Liver (tissue), 8 donors: ENCODE measurements at regions not wholly inside any gene's neighbourhood (a gene's known extent, or its start where the extent isn't known, plus 50 kb on each side); places are given as distances from the start of the nearest gene placed in this dataset.

ENCODE experiments used
- DNase-seq: peaks from one replicate; pipeline ENCODE4 v3.0.0-alpha.2; 2017; ENCODE audit warnings: low spot score
- H3K27ac ChIP-seq, 2 donors: one replicate each; pipeline ENCODE4 v1.7.0; 2013; ENCODE audit warnings: inconsistent platforms in 2 of 2, low read length in 2 of 2, control low read depth in 1 of 2, low read depth in 1 of 2, mild to moderate bottlenecking in 1 of 2
- H3K27me3 ChIP-seq, 4 donors: one replicate each; pipeline versions ENCODE4 v1.6.1 to v1.7.0; 2013; ENCODE audit warnings: low read length in 3 of 4, inconsistent platforms in 1 of 4, mild to moderate bottlenecking in 1 of 4, moderate library complexity in 1 of 4; ENCODE audit not compliant: control insufficient read depth in 4 of 4, insufficient read depth in 4 of 4
- H3K36me3 ChIP-seq, 4 donors: one replicate each; pipeline versions ENCODE4 v1.6.1 to v1.7.0; 2013; ENCODE audit warnings: low read length in 3 of 4, mild to moderate bottlenecking in 3 of 4, low read depth in 1 of 4, moderate library complexity in 1 of 4; ENCODE audit not compliant: control insufficient read depth in 4 of 4, insufficient read depth in 3 of 4
- H3K4me1 ChIP-seq, 4 donors: one replicate each; pipeline versions ENCODE4 v1.6.1 to v1.7.0; 2013; ENCODE audit warnings: low read length in 3 of 4, mild to moderate bottlenecking in 3 of 4, moderate library complexity in 1 of 4; ENCODE audit not compliant: control insufficient read depth in 4 of 4, insufficient read depth in 4 of 4
- H3K4me3 ChIP-seq, 3 donors: one replicate each; pipeline versions ENCODE4 v1.6.1 to v1.7.0; 2013; ENCODE audit warnings: low read length in 3 of 3, control low read depth in 1 of 3, low read depth in 1 of 3, mild to moderate bottlenecking in 1 of 3
- H3K9ac ChIP-seq, 2 donors: one replicate each; pipeline ENCODE4 v1.7.0; 2013; ENCODE audit warnings: low read length in 2 of 2, mild to moderate bottlenecking in 2 of 2, moderate library complexity in 2 of 2, control low read depth in 1 of 2, low read depth in 1 of 2
- H3K9me3 ChIP-seq, 4 donors: one replicate each; pipeline versions ENCODE4 v1.6.1 to v1.7.0; 2013; ENCODE audit warnings: low read length in 3 of 4; ENCODE audit not compliant: control insufficient read depth in 4 of 4
- FOXA2 ChIP-seq: IDR thresholded peaks from 2 replicates; pipeline ENCODE4 v1.6.1; 2016; ENCODE audit warnings: antibody characterized with exemption
- GABPA ChIP-seq, 2 donors: IDR thresholded peaks in 1 of 2; conservative IDR thresholded peaks in 1 of 2; 2 replicates each; pipeline ENCODE4 v1.6.1; 2016; ENCODE audit warnings: antibody characterized with exemption in 2 of 2, mild to moderate bottlenecking in 1 of 2, moderate library complexity in 1 of 2
- HNF4A ChIP-seq, 2 donors: conservative IDR thresholded peaks; 2 replicates each; pipeline ENCODE4 v1.6.1; 2016; ENCODE audit warnings: antibody characterized with exemption in 2 of 2, mild to moderate bottlenecking in 2 of 2
- HNF4G ChIP-seq: IDR thresholded peaks from 2 replicates; pipeline ENCODE4 v1.6.1; 2016; ENCODE audit warnings: antibody characterized with exemption
- RAD21 ChIP-seq, 2 donors: IDR thresholded peaks; 2 replicates each; pipeline ENCODE4 v1.6.1; 2016; ENCODE audit warnings: antibody characterized with exemption in 2 of 2, mild to moderate bottlenecking in 2 of 2
- REST ChIP-seq: IDR thresholded peaks from 2 replicates; pipeline ENCODE4 v1.6.1; 2016; ENCODE audit warnings: antibody characterized with exemption, mild to moderate bottlenecking
- SP1 ChIP-seq: IDR thresholded peaks from 2 replicates; pipeline ENCODE4 v1.6.1; 2018; ENCODE audit warnings: antibody characterized with exemption, mild to moderate bottlenecking
- TAF1 ChIP-seq: conservative IDR thresholded peaks from 2 replicates; pipeline ENCODE4 v1.6.1; 2016; ENCODE audit warnings: antibody characterized with exemption, mild to moderate bottlenecking
- ZBTB33 ChIP-seq: IDR thresholded peaks from 2 replicates; pipeline ENCODE4 v1.6.1; 2016; ENCODE audit warnings: antibody characterized with exemption
- WGBS: extraction: QIAGEN DNeasy Blood & Tissue Kit; methylation state at CpG from one replicate; pipeline ENCODE4 v1.1.7; 2013; 5-methylcytosine and 5-hydroxymethylcytosine counted together
- TF ChIP-seq, protein P1 (sequence below): IDR thresholded peaks from 2 replicates; pipeline ENCODE4 v1.6.1; 2016; ENCODE audit warnings: antibody characterized with exemption
- TF ChIP-seq, protein P2 (sequence below): fragments of 150-350 bp; IDR thresholded peaks from 2 replicates; pipeline ENCODE4 v1.5.1; 2017; ENCODE audit warnings: improper control_type of control experiment, low read depth, low read length; ENCODE audit not compliant: missing input control
- donor health status: healthy.
- donor health status: healthy.
- donor health status: healthy.
- donor health status: healthy.
- donor health status: healthy.

DNA sequence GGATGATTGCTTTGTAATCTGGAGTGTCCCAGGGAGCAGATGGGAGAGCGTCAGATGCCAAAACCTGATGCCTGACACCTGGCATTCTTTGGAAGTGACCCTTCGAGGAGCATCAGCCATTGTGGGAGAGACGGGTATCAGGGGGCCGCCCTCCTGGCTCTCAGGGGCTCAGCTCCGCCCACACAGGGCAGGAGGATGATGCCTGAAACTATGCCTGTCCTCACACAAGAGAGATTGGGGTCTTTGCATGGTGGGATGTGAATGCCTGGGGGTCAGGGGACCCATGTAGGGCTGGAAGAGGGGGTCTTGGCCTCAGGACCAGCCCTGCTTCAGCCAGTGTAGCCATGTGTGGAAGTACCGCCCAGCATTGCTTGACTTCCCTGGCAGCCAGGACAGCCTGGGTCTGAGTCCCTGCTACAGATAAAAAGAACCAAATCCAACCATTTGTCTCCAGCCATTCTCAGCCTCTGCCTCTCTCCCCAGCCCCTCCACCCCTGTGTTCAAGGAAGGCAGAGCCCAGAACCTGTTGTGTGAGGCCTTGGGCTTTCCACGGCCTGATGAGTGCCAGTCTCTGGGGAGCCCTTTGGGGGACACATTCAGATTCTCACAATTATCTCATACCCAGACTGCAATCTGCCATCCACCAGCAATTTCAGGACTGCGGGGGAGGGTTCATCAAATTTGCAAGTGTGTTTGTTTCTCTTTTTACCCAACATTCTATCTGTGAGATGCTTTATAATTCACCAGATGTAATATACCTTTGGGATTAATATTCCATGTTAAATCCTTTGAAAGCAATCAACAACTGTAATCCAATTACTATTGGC lies 371.2 kb downstream of the PREX1 start:
- Histone ChIP-seq H3K9ac (no peak overlapping the region), H3K27me3 (no peaks in the 10 kb centered on the region), H3K9me3 (peaks cover 0 to 2% (median 0%) of the 10 kb centered on the region in 4 donors), H3K27ac (no peak overlapping the region), H3K4me3 (no peak overlapping the region), H3K36me3 (no peaks in the 10 kb centered on the region), H3K4me1 (no peaks in the 10 kb centered on the region)
- TF ChIP-seq SP1 (no peak), HNF4G (no peak), TAF1 (no peak), REST (no peak), HNF4A (conservative IDR thresholded peaks at IDR 0.05) (no peak)
- TF ChIP-seq, protein P1, sequence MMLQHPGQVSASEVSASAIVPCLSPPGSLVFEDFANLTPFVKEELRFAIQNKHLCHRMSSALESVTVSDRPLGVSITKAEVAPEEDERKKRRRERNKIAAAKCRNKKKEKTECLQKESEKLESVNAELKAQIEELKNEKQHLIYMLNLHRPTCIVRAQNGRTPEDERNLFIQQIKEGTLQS: no peak
- TF ChIP-seq, protein P2, sequence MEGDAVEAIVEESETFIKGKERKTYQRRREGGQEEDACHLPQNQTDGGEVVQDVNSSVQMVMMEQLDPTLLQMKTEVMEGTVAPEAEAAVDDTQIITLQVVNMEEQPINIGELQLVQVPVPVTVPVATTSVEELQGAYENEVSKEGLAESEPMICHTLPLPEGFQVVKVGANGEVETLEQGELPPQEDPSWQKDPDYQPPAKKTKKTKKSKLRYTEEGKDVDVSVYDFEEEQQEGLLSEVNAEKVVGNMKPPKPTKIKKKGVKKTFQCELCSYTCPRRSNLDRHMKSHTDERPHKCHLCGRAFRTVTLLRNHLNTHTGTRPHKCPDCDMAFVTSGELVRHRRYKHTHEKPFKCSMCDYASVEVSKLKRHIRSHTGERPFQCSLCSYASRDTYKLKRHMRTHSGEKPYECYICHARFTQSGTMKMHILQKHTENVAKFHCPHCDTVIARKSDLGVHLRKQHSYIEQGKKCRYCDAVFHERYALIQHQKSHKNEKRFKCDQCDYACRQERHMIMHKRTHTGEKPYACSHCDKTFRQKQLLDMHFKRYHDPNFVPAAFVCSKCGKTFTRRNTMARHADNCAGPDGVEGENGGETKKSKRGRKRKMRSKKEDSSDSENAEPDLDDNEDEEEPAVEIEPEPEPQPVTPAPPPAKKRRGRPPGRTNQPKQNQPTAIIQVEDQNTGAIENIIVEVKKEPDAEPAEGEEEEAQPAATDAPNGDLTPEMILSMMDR: no peak
- 66% methylated on average over 8 of the region's 8 CpGs for WGBS
- DNase-seq: no peak

DNA sequence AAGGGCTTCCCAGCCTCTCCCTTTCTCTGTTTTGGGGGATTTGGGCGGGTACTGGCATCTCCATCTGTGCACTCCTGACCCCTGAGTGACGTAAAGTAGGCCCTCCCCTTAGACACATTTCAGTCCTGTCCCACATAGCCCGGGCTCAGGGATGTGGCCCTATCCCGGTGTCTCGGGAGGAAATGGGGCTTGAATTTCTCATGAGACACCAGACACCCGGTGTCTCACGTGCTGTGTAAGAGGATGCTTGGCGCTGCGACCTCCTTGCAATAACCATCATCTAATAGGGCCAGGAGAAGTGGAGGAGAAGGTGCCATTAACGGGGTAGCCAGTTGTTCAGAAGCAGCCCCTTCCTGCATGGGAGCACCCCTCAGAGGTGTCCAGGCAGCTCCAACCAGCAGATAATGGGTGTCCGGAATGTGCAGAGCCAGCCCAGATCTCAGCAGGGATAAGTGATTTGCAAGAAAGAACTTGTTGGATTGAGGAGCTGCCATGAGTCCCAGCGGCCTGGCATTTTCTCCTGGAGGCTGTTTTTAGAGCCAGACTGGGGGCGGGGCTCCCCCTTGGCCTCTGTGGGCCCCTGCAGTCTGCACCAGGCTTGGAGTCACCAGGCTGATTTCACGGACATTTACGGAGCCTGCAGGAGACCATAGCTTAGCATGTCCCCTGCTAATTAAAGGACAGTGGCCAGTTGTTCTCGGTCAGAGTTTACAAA lies 372.0 kb downstream of the PREX1 start:
- Histone ChIP-seq H3K4me3 (no peak overlapping the region), H3K9me3 (peaks cover 0 to 2% (median 0%) of the 10 kb centered on the region in 4 donors), H3K36me3 (no peaks in the 10 kb centered on the region), H3K9ac (no peak overlapping the region), H3K27me3 (peaks cover 0 to under 1% (median 0%) of the 10 kb centered on the region in 4 donors), H3K4me1 (no peaks in the 10 kb centered on the region), H3K27ac (no peak overlapping the region)
- DNase-seq: no peak
- no peak for TF ChIP-seq HNF4G
- no peak for TF ChIP-seq GABPA (IDR thresholded peaks at IDR 0.05 in 1 of 2, conservative IDR thresholded peaks at IDR 0.05 in 1 of 2)
- no peak for TF ChIP-seq RAD21 (IDR thresholded peaks at IDR 0.05)
- no peak for TF ChIP-seq TAF1
- TF ChIP-seq HNF4A (conservative IDR thresholded peaks at IDR 0.05): no peak
- TF ChIP-seq, protein P1: no peak
- no peak for TF ChIP-seq FOXA2
- TF ChIP-seq SP1: no peak
- no peak for TF ChIP-seq ZBTB33
- WGBS: 64% methylated on average over 16 of the region's 16 CpGs
